GM19240 (cell line): ENCODE measurements at regions not wholly inside any gene's neighbourhood (a gene's known extent, or its start where the extent isn't known, plus 50 kb on each side); places are given as distances from the start of the nearest gene placed in this dataset.
"Not testable (repeated sequence)": the region's sequence is repeated elsewhere in the genome, so short reads cannot be mapped to it uniquely, and the experiment has no call there.

ENCODE experiments used
- DNase-seq: peaks from one replicate; pipeline ENCODE4 v3.0.0; 2011; ENCODE audit warnings: low spot score; ENCODE audit not compliant: insufficient read length

DNA sequence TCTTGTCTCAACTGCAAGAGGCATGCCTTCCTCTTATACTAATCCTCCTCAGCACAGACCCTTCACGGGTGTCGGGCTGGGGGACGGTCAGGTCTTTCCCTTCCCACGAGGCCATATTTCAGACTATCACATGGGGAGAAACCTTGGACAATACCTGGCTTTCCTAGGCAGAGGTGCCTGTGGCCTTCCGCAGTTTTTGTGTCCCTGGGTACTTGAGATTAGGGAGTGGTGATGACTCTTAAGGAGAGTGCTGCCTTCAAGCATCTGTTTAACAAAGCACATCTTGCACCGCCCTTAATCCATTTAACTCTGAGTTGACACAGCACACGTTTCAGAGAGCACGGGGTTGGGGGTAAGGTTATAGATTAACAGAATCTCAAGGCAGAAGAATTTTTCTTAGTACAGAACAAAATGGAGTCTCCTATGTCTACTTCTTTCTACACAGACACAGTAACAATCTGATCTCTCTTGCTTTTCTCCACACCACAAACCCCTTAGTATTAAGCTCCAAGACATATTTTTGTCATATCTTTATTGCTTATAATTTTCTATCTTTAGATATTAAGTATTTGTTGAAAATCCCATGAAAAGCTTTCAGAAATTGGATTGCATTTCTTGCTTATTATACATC is 72.8 kb upstream of the LPCAT1 start:
- not testable (repeated sequence) for DNase-seq

DNA sequence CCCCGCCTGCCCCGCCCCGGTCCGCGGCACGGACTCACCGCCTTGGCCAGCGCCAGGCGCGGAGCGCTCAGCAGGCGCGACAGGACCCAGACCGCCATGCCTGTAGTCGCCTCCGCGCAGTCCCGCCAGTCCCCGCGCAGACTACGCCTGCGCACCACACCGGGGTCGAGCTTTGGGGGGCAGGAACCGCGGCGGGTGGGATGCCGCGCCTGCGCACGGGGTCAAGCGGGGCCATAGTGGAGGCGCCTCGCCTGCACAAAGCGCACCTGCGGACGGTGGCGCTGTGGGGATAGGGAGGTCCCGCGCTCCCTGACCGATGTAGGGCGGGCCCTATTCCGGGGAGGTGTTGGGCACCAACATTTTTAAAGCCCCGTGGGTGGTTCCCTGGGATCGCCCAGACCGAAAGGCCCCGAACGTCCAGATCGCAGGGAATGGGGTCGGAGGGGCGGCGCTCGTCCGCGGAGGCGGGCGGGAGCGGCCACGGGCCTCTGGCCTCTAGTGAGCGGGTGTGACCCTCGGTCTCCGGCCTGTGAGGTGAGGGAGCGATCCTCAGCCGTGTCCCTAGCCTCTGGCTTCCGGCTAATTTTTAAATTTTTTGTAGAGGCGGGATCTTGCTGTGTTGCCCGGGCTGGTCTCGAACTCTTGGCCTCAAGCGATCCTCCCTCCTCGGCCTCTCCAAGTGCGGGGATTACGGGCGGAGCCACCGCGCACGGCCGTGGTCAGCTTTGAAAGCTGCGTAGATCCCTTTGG is 70.8 kb upstream of the LPCAT1 start:
- DNase-seq, result peak; percentile 84

DNA sequence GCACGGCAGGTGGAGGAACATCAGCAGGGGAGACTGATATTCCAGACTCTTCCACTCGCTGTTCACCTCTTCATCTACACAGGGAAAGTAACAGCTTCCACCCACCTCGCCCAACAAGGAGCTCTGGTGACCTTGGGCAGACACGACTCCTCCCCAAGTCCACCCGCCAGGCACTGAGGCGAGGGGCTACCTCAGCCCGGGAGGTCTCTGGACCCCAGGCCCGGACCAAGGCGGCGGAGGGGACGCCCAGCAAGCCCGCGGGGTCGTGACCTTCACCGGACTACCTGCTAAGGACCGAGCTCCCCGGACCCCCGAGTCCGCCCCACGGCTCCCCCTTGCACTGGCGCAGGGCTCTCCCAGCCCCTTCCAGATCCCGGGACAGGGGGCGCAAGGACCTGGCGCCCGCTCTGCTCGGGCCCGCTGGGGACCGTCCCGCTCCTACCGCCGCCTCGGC is 70.2 kb upstream of the LPCAT1 start:
- peak; percentile 11 for DNase-seq

DNA sequence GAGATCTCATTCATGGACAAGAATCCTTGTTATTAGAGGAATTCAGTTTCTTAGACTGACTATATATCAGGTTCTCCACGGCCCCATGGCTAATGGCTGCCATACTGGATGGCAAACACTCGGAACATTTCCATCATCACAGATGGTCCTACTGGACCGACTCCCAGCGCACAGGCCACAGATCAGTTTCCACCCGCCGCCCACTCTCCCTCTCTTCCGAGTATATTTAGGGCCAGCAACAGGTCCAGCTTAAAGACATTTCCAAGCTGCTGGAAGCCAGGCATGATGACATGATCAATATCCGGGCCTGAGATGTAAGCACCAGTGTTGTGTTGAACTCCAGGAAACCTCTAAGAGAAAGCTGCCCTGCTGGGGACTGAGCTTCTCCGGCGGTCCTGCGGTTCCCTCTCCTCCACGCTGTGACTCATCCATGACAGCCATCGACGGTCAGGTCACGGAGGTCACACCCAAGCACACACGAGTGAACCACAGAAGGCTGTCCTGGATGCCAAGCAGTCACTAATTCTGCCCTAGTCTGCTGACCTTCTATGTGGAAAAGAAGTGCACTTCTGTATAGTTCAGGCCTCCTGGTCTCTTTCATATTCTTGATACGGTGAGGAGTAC is 64.4 kb upstream of the LPCAT1 start:
- DNase-seq, result not testable (repeated sequence)

DNA sequence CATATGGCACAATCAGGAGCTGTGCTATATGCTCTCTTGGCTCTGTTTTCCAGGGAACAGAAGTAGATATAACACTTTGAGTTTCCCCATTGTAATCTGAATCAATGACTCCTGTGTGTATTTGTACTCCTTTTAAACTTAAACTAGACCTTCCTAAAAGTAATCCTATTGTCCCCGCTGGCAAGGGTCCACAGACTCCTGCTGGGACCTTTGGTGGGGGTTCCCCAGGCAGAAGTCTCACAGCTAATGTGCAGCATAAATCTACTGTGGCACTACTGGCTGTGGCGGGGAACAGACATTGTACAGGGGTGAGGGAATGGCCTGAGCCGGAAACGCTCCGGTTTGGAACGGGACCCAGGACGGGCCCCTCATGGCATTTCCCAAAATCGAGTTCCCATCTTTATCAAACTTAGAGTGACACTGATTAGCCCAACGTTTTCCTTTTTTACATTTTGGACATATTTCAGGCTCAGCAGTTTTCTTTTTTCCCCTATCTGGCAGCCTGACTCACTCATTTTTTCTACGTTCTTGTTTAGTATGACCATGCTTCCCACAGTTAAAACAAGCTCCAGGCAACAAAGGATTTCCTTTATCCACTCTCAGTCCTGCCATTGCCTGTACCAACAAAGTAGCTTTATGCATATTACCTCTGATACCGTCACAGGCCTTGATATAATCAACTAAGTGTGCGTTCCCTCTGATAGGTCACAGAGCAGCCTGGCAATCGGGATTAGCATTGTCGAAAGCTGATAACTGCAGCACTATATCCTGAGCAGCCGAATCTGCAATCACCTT is 59.5 kb upstream of the LPCAT1 start:
- not testable (repeated sequence) for DNase-seq

DNA sequence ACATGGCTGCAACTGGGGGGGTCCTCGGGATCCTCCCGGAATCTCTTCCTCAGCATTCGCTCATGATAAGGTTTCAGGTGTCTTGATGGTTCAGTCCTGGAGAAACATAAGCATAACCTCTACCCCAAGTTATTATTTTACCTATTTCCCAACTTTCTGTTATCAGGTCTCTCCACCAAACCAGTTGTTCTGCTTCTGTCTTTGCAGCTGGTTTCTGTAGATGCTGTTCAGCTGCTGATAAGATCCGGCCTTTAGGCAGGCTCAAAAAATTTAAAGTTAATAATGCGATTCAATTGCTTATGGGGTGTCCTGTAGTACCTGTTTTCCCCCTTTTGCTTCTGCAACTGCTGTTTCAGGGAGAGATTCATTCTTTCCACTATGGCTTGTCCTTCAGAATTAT is 55.6 kb upstream of the LPCAT1 start:
- not testable (repeated sequence) for DNase-seq

DNA sequence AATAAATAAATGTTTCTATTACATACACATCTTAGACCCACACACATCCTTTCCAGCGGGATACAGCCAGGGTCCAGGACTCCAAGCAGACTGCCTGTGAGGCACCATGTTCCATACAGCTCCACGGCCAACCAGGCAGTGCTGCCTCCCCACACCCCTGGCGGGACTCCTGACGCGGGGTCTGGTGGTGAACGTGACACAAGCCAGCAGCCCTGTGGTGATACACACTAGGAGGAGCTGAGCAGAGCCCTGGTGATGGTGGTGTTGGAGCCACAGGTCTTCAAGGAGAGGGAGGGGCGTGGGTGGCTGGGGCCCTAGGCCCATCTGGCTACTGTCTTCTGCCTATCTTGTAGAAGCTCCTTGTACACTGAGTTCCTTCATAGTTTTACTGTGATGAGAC is 53.1 kb upstream of the LPCAT1 start:
- not testable (repeated sequence) for DNase-seq

DNA sequence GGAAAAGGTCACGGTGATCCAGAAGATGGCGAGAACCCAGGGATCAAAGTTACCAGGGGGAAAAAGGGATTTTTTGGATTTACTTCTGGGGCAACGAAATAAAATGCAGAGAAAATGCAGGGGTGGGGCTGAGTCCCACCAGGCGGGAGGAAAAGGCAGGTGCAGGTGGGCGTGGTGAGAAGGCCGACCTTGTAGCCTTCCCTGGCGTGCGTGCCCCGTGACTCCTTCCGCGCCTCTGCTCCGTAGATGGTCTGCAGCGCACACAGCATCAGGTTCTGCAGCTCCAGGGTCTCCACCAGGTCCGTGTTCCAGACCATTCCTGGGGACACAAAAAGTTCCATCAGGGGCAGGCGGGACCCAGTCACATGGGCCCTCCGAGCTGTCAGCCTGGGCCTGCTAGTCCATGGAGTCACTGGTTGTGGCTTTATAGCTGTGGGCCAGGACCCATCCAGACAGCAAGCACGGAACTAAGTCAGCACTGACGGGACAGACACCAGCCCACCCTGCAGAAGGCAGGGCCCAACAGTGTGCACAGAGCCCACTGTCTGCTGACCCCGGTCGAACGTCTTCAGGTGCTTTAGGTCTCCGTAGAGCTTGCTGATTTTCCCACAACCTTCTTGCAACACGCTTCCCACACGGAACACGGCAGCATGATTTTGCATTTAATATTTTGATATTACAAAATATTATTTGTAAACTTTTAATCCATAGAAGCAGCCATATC is 52.4 kb upstream of the LPCAT1 start:
- not testable (repeated sequence) for DNase-seq

DNA sequence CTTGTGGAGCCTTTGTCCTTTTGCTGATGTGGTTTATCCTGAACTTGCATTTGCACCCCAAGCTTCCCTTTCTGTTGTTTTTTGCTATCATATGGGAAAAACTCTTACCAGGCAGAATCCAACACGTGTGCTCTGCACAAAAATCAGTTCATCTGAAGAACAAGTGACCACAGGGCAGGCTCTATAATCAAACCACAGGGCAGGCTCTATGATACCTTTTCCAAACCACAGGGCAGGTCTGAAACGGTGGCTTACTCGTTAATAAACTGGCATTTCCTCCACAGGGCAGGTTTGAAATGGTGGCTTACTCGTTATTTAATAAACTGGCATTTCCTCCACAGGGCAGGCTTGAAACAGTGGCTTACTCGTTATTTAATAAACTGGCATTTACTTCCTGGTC is 51.7 kb upstream of the LPCAT1 start:
- DNase-seq, result not testable (repeated sequence)

DNA sequence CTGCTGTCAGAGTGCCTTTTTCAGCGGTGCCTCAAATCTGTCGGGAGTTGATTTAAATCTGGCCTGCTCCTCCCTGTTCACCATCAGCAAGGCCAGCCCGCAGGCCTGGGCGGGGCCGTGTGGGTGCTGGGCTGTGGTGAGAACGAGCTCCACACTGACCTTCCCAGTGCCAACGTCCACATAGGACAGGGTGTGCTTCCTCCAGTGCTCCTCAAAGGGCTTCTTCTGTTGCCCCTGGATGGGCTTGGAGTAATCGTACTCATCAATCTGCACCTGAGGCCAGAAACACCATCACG is 50.2 kb upstream of the LPCAT1 start:
- DNase-seq, result not testable (repeated sequence)

DNA sequence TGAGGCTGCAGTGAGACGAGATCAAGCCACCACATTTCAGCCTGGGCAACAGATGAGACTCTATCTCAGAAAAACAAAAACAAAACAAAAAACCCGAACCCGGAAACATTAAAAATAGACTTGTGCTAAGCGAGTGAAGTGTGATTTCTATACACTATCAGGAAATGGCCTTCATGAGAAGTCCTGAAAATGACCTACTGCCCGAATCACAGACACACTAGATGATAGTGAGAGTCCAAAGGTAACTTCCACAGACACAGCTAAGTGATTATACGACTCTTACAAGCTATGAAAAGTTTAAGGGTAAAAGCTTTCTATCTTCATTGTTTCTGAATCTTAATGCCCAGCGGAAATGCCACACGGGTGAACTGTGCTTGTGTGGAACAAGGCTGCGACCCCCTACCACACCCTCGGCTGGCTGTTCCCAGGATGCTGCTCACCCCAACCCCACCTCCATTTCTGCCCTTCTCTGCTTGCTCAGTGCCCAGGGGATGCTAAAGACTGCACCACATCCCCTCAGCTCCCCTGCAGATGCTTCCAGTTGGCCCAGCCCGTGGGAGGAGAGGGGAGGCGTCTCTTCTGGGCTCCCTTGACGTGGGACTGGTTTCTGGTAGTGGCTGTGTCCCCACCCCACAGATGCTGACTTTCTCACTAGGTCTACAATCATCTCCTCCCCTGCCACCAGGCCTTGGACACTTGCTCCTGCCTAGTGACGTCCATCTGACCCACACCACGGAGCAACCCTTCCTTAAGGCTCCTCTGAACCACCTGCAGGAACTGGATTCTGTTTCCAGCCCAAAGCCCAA is 49.7 kb upstream of the LPCAT1 start:
- DNase-seq, result not testable (repeated sequence)
